ENCODE measurements at regions not wholly inside any gene's neighbourhood (a gene's known extent, or its start where the extent isn't known, plus 50 kb on each side); places are given as distances from the start of the nearest gene placed in this dataset.
A peak's percentile ranks its signal among the peaks of the same experiment; 100 is the strongest.
"Not testable (repeated sequence)": the region's sequence is repeated elsewhere in the genome, so short reads cannot be mapped to it uniquely, and the experiment has no call there.

DNA sequence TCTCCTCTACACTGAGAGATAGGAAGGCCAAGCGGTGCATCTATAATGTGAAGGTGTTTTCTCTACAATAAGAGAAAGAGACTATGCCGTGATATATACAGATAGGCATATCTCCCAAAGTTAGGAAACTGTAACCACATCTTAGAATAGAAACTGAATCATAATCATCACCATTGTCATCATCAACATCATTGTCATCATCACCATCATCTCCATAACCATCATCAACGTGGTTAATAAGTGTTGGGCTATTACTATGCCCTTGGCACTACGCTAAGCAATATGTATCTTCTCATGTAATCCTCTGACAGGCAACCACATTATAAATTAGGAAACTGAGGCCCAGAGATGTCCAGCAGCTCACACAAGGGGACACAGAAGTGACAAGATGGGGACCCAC is 369.9 kb downstream of the ANAPC1 start:
- DNase-seq = not testable (repeated sequence)

- DNase-seq = not testable (repeated sequence)
These were observed 366.8 kb downstream of the ANAPC1 start for GRCh38 chr2:111517050-111517720.

DNA sequence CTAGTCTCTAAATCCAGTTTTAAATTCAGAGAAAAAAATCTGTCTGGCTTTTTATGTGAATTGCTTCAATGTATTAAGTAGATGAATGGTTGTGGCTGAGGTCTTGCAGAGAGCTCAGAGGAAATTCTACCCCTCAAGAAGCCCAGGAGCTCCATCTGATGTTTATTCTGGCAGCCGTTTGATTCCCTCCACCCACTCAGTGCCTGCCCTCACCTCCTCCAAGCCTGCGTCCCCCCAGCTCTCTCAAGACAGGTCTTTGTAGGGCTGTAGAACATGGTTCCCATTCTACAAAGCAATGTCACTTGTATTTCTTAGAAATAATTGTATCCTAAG is 366.3 kb downstream of the ANAPC1 start:
- not testable (repeated sequence) for DNase-seq

GRCh38 chr2:111519071-111519470 is 364.9 kb downstream of the ANAPC1 start:
- no peak for DNase-seq

- DNase-seq = no peak
These were observed 361.7 kb downstream of the ANAPC1 start for GRCh38 chr2:111522231-111522768.

DNA sequence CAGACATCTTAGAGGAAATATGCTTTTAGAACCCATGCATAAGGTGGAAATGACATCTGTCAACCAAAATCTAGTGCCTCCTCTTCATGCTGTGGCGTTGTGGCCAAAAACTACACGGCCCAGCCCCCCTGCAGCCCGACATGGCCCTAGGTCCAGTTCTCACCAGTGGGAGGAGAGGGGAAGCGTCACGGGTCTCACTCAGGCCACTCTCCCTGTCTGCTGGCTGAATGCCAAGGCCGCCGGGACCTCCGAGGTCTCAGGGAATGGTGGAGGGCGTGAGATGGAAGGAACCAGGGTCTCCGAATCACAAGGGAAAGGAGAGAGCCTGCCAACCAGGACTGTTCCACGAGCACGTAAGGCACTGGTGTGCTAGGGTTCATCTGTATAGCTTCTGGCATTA is 361.0 kb downstream of the ANAPC1 start:
- DNase-seq = no peak

DNA sequence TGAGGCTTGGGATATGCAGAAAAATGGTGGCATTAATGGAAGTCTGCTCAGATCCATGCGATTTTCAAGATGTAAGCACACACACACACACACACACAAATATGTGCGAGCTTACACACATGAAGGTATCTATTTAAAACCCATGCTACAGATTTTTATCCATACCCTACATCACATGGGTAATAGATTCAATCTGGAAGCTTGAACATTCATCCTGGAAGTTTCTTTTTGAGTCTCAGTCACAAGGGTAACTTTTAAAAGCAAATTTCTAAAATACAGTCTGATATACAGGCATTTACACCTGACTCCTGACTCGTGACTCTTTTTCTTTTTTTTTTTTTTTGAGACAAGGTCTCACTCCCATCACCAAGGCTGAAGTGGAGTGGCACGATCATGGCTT is 359.0 kb downstream of the ANAPC1 start:
- DNase-seq = not testable (repeated sequence)

- DNase-seq = peak in 1 of 2 donors; percentile 26
These were observed 357.9 kb downstream of the ANAPC1 start for GRCh38 chr2:111526041-111526639.

- DNase-seq = not testable (repeated sequence)
These were observed 356.1 kb downstream of the ANAPC1 start for GRCh38 chr2:111527707-111528400.

GRCh38 chr2:111529022-111529421 is 355.0 kb downstream of the ANAPC1 start:
- DNase-seq = not testable (repeated sequence)

GRCh38 chr2:111530239-111530965 is 353.6 kb downstream of the ANAPC1 start:
- not testable (repeated sequence) for DNase-seq

GRCh38 chr2:111532682-111533556 is 351.1 kb downstream of the ANAPC1 start:
- not testable (repeated sequence) for DNase-seq

GRCh38 chr2:111533557-111534247 is 350.3 kb downstream of the ANAPC1 start:
- DNase-seq = not testable (repeated sequence)

DNA sequence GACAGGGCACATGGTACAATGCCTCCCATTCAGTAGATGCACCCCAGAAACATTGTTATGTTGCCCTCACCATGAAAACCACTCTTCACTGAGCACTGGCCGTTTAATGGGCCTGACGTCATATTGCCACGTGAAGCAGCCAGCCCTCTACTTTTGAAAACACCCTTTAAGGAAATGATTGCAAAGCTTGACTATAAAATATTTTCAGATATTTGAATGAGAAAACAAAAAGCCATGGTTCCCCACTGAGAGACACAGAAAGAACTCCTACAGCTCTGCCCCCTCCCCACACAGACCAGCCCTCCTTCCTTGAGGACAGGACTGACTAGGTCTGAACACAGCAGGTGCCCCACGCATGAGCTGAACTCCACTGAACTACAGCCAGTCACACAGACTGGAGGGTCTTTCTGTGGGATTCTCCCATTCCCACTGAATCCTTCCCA is 349.1 kb downstream of the ANAPC1 start:
- DNase-seq = peak; percentile 18 to 48

DNA sequence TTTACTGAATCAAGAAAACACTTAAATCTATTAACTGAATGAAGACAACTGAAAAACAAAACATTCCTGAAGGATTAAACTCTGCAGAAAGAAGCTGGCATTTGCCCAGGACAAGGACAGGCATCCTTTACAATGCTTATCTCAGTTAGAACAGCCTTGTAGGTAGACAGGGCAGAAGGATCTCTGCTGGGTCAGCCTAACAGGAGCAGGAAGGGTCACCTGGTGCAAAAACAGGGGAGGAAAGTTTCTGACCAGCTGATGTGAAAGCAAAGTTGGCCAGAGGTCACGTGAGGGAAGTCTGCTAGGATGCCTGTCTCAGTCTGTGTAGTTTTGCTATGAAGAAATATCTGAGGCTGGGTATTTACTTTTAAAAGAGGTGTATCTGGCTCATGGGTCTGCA is 348.6 kb downstream of the ANAPC1 start:
- DNase-seq = no peak

DNA sequence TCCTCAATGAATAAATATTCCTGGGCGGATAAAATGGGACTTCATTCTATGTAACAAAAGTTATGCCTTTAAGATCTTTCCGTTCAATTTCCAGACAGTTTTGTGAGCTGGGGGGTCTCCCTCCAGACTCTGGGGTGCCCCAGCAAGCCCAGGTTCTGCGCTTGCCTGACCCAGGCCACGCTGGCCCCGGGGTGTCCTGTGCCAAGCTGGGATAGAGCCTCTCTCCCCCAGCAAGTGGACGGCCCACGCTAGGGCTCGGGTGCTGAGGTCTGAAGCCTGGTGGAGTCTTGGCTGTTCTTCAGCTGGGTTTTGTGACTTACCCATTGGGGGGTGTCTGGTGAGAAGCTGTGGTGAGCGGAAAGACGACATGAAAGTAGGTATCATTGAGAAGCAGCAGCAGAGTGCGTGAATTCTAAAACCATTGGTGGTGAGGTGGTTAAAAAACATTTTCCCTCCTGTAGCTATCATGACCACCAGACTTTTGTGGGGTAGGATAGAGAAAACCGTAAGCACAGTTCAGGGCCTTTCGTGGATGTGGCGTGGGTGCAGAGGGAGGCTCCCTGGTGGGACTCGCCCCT is 346.8 kb downstream of the ANAPC1 start:
- DNase-seq = no peak

GRCh38 chr2:111539991-111540390 is 344.0 kb downstream of the ANAPC1 start:
- DNase-seq = not testable (repeated sequence)

DNA sequence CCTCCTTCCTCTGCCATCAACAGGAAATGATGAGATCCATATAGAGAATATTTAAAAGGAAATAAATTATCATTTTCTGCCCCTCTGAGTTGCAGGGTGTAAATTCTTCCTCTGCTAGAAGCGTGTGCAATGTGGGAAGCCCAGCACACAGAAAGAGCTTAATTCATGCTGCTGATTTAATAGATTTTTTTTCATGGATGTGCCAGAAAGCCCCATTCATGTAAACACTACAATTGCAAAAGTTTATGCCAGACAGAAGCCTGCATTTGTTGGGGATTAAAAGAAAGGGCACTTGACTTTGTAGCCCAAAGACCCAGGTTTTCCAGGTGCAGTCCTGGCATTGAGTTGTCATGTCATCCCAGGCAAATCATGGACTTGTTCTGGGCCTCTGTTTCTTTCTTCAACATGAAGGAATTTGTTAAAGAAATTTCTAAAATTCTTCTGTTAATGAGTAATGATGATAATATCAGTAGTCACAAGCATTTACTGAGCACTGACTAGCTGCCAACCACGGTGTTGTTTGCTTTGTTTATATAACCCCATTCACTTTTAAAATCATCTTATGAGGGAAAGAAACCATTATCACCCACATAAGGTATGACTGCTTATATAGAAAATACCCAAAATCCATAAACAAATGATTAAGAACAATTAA is 341.7 kb downstream of the ANAPC1 start:
- not testable (repeated sequence) for DNase-seq

- DNase-seq = not testable (repeated sequence)
These were observed 340.0 kb downstream of the ANAPC1 start for GRCh38 chr2:111544006-111544405.

- DNase-seq = not testable (repeated sequence)
These were observed 338.1 kb downstream of the ANAPC1 start for GRCh38 chr2:111545723-111546431.

All from CD4-positive, alpha-beta T cell treated with Interleukin-4 for 1 hour (primary cell).